ENCODE measurements at regions not wholly inside any gene's neighbourhood (a gene's known extent, or its start where the extent isn't known, plus 50 kb on each side); places are given as distances from the start of the nearest gene placed in this dataset.

- TF ChIP-seq CTCF (IDR thresholded peaks at IDR 0.05) (no peak), POLR2A (IDR thresholded peaks at IDR 0.05) (no peak)
These were observed 1588.5 kb downstream of the BRINP3 start for GRCh38 chr1:188889166-188889565.

Data from right lobe of liver (tissue), 4 donors.